Uterus (tissue), 2 donors: ENCODE measurements at regions not wholly inside any gene's neighbourhood (a gene's known extent, or its start where the extent isn't known, plus 50 kb on each side); places are given as distances from the start of the nearest gene placed in this dataset.

Experiments
- POLR2A ChIP-seq, 2 donors: fragments of 450-650 bp; IDR thresholded peaks; one replicate each; pipeline ENCODE4 v1.6.1; 2016; ENCODE audit warnings: antibody characterized with exemption in 2 of 2, mild to moderate bottlenecking in 1 of 2, moderate library complexity in 1 of 2
- TF ChIP-seq, protein P1 (sequence below), 4 experiments: fragments of 200-600 bp in 2 of 4; fragments of 450-650 bp in 2 of 4; sonication (generic) in 2 of 4; IDR thresholded peaks; one replicate each; pipeline ENCODE4 v1.5.1; 2016 to 2019; ENCODE audit warnings: antibody characterized with exemption in 4 of 4, mild to moderate bottlenecking in 2 of 4, moderate library complexity in 1 of 4

DNA sequence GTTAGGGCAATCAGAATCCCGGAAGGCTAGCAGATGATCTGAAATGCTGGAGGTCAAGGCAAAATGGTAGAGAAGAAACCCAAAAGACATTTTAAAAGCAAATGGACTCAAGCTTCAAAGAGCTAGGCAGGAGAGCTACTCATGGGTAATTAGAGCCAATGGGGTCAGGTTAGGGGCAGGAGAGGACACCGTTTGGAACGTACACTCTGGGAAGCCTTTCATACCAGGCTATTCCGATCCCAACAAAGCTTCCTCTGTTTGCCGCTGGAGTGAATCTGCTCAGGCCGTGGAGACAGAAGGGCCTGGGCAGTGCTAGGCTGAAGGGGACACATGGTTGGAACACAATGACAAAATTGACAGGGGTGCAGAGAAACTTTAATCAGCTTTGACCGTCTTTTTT is 346.6 kb downstream of the RPS6KC1 start:
- TF ChIP-seq, protein P1, sequence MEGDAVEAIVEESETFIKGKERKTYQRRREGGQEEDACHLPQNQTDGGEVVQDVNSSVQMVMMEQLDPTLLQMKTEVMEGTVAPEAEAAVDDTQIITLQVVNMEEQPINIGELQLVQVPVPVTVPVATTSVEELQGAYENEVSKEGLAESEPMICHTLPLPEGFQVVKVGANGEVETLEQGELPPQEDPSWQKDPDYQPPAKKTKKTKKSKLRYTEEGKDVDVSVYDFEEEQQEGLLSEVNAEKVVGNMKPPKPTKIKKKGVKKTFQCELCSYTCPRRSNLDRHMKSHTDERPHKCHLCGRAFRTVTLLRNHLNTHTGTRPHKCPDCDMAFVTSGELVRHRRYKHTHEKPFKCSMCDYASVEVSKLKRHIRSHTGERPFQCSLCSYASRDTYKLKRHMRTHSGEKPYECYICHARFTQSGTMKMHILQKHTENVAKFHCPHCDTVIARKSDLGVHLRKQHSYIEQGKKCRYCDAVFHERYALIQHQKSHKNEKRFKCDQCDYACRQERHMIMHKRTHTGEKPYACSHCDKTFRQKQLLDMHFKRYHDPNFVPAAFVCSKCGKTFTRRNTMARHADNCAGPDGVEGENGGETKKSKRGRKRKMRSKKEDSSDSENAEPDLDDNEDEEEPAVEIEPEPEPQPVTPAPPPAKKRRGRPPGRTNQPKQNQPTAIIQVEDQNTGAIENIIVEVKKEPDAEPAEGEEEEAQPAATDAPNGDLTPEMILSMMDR (IDR thresholded peaks at IDR 0.05) = no peak
- no peak for TF ChIP-seq POLR2A (IDR thresholded peaks at IDR 0.05)
